ENCODE measurements at regions not wholly inside any gene's neighbourhood (a gene's known extent, or its start where the extent isn't known, plus 50 kb on each side); places are given as distances from the start of the nearest gene placed in this dataset.

- H3K4me3 ChIP-seq (ENCODE audit: control insufficient read depth in 2 of 3, extremely low read depth in 1 of 3, insufficient read depth in 2 of 3, low read depth in 1 of 3, low read length in 3 of 3): no peak overlapping the region
- H4K20me1 ChIP-seq (ENCODE audit: control insufficient read depth, extremely low read depth, insufficient read depth, low read length): no peaks in the 10 kb centered on the region
- TF ChIP-seq CTCF (optimal IDR thresholded peaks at IDR 0.05 in 1 of 3, IDR thresholded peaks at IDR 0.05 in 1 of 3, conservative IDR thresholded peaks at IDR 0.05 in 1 of 3; ENCODE audit: extremely low read depth in 1 of 3, insufficient read depth in 2 of 3, low read length in 3 of 3) (no peak), EZH2 (IDR thresholded peaks at IDR 0.05; ENCODE audit: low read length) (no peak)
- no peaks in the 10 kb centered on the region for H3K79me2 ChIP-seq (ENCODE audit: control insufficient read depth, insufficient read depth, low read length)
- no peaks in the 10 kb centered on the region for H3K27me3 ChIP-seq (ENCODE audit: control insufficient read depth, extremely low read depth, insufficient read depth, low read length)
- no peaks in the 10 kb centered on the region for H3K9me1 ChIP-seq (ENCODE audit: control insufficient read depth, extremely low read depth, insufficient read depth, low read length)
- H3K4me2 ChIP-seq (ENCODE audit: control insufficient read depth, extremely low read depth, insufficient read depth, low read depth, low read length): no peak overlapping the region
- no peak for DNase-seq (ENCODE audit: low read depth, low spot score)
- no peak for FAIRE-seq
- H3K9me3 ChIP-seq (ENCODE audit: control insufficient read depth, low read depth, low read length): no peaks in the 10 kb centered on the region
- no peak overlapping the region for H3K27ac ChIP-seq (ENCODE audit: control insufficient read depth, insufficient read depth, low read length)
- no peaks in the 10 kb centered on the region for H3K36me3 ChIP-seq (ENCODE audit: control insufficient read depth in 2 of 2, extremely low read depth in 1 of 2, insufficient read depth in 2 of 2, low read length in 2 of 2)
- H3K9ac ChIP-seq (ENCODE audit: control insufficient read depth, extremely low read depth, insufficient read depth, low read length): no peak overlapping the region
- H3K4me1 ChIP-seq (ENCODE audit: control insufficient read depth, extremely low read depth, insufficient read depth, low read length): peaks cover 4% of the 10 kb centered on the region
- dilution Hi-C loops (cut with MboI; ENCODE audit: extremely low pct_ligation_motif_present, low sequenced_read_pairs): no loop called here
- H2AFZ ChIP-seq (ENCODE audit: control insufficient read depth, low read length): no peak overlapping the region
Measured at GRCh38 chr9:89792189-89793123, 187.6 kb downstream of the GADD45G start.

GRCh38 chr9:89793124-89793495 is 188.3 kb downstream of the GADD45G start:
- no peaks in the 10 kb centered on the region for H3K79me2 ChIP-seq (ENCODE audit: control insufficient read depth, insufficient read depth, low read length)
- no peak overlapping the region for H3K9ac ChIP-seq (ENCODE audit: control insufficient read depth, extremely low read depth, insufficient read depth, low read length)
- H4K20me1 ChIP-seq (ENCODE audit: control insufficient read depth, extremely low read depth, insufficient read depth, low read length): no peaks in the 10 kb centered on the region
- H3K4me2 ChIP-seq (ENCODE audit: control insufficient read depth, extremely low read depth, insufficient read depth, low read depth, low read length): no peak overlapping the region
- no peaks in the 10 kb centered on the region for H3K9me1 ChIP-seq (ENCODE audit: control insufficient read depth, extremely low read depth, insufficient read depth, low read length)
- H3K4me3 ChIP-seq (ENCODE audit: control insufficient read depth in 2 of 3, extremely low read depth in 1 of 3, insufficient read depth in 2 of 3, low read depth in 1 of 3, low read length in 3 of 3): no peak overlapping the region
- H3K36me3 ChIP-seq (ENCODE audit: control insufficient read depth in 2 of 2, extremely low read depth in 1 of 2, insufficient read depth in 2 of 2, low read length in 2 of 2): no peaks in the 10 kb centered on the region
- peaks cover 4% of the 10 kb centered on the region for H3K4me1 ChIP-seq (ENCODE audit: control insufficient read depth, extremely low read depth, insufficient read depth, low read length)
- H2AFZ ChIP-seq (ENCODE audit: control insufficient read depth, low read length): no peak overlapping the region
- H3K27ac ChIP-seq (ENCODE audit: control insufficient read depth, insufficient read depth, low read length): no peak overlapping the region
- FAIRE-seq: no peak
- DNase-seq (ENCODE audit: low read depth, low spot score): no peak
- no peaks in the 10 kb centered on the region for H3K9me3 ChIP-seq (ENCODE audit: control insufficient read depth, low read depth, low read length)
- no peaks in the 10 kb centered on the region for H3K27me3 ChIP-seq (ENCODE audit: control insufficient read depth, extremely low read depth, insufficient read depth, low read length)
- dilution Hi-C loops (cut with MboI; ENCODE audit: extremely low pct_ligation_motif_present, low sequenced_read_pairs): no loop called here
- TF ChIP-seq CTCF (optimal IDR thresholded peaks at IDR 0.05 in 1 of 3, IDR thresholded peaks at IDR 0.05 in 1 of 3, conservative IDR thresholded peaks at IDR 0.05 in 1 of 3; ENCODE audit: extremely low read depth in 1 of 3, insufficient read depth in 2 of 3, low read length in 3 of 3) (no peak), EZH2 (IDR thresholded peaks at IDR 0.05; ENCODE audit: low read length) (no peak)

Data from keratinocyte (primary cell).